ENCODE measurements at regions not wholly inside any gene's neighbourhood (a gene's known extent, or its start where the extent isn't known, plus 50 kb on each side); places are given as distances from the start of the nearest gene placed in this dataset.
A peak's percentile ranks its signal among the peaks of the same experiment; 100 is the strongest.

DNA sequence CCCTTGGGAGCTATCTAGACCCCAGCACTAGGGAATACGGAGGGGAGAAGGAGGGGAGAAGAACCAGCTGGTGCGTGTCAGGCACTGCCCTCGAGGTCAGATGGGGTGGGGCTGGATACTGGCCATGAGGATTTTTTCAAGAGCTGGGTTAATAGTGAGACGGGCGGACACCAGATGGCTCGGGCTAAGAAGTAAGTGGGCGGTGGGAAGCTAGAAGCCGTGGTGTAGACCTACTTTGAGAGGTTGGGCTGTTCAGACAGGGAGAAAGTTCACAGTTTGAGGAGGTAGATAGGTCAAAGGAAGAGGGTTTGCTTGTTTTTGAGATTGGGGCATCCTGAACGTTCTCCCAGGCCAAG, 303.8 kb downstream of the SEC14L1 start:
- no peak for DNase-seq (ENCODE audit: low read depth, low spot score)

DNA sequence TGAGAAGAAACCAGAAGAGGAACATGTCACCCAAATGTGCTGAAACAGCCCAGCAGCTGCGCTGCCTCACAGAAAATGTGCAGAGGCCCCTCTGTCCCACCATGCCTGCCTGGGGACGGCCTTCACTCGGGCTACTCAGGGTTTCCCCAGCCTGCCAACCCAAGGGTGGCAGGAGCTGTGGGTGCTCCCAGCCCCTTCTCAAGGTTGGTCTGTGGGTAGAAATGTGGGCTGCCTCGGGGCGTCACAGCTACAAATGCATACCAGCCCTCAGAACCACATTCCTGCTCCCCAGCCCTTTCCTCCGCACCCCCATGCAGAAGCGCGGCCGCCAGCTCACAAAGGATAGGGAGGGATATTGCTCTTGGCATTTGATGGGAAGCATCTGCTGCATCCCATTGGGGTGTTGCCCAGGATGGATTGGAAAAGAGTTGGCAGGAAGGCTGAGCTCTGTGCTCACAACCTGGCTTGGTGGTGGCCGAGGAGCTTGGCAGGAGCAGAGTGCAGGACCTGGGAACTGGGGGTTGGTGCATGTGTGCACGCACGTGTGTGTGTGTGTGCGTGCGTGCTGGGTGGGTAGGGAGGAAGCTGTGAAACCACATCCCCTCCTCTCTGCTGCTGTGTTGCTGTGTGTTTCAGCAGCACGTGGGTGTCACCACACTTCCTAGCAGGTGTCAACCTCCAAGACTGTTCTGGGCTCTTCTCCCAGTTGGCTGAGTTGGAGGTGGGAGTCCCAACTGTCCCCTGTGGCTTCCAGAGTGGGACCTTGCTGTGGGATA, 304.4 kb downstream of the SEC14L1 start:
- no peak for DNase-seq (ENCODE audit: low read depth, low spot score)

DNA sequence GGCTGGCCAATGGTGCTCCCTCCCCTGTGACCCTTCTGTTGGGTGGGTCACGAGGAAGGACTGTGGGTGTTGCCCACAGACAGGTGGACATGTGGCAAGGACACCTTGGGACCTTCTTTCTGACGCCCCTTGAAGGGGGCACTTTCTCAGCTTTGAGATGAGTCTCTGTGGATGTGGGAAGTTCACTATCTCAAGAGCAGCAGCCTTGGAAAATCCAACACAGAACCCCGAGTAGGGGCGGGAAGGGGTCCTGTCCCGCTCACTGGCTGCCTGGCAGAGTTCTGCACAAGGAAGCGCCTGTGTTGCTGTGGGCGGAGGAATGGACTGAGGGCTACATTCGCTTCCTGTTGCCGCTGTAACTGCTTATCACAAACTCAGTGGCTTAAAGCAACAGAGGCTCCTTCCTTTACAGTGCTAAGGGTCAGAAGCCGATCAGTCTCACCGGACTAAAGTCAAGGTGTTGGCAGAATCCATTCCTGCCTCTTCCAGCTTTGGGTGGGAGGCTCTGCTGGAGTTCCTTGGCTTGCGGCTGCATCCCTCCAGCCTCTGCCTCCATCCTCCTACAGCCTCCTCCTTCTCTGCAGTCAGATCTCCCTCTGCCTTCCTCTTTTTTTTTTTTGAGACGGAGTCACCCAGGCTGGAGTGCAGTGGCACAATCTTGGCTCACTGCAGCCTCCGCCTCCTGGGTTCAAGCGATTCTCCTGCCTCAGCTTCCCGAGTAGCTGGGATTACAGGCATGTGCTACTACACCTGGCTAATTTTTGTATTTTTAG, 305.2 kb downstream of the SEC14L1 start:
- no peak for DNase-seq (ENCODE audit: low read depth, low spot score)

DNA sequence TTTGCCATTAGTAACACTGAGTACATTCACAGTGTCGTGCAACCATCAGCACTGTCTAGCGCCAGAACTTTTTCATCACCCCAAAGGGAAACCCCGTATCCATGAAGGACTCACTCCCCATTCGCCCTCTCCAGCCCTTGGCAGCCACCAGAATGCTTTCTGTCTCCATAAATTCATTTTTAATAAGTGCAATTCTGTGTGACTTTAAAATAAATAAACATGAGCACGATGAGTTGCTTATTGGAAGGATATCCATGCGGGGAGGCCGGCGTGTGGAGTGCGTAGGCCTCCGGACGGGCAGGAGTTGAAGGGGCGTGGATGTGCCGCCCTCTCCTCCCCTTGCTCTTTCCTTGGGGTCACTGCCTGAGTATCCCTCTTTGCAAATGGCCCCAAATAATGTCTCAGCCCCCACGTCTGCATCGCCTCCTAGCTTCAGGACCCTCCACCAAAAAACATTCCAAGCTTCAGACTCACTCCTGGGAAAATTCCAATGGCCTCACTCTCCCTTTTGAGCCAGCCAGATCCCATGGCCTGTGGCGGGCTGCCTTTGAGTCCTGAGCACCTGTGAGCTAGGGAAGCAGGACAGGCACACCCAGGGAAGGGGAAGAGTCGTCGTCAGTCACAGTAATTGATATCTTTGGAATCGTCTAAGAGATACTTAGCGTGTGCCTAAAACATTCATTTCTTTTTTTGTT, 306.3 kb downstream of the SEC14L1 start:
- no peak for DNase-seq (ENCODE audit: low read depth, low spot score)

DNA sequence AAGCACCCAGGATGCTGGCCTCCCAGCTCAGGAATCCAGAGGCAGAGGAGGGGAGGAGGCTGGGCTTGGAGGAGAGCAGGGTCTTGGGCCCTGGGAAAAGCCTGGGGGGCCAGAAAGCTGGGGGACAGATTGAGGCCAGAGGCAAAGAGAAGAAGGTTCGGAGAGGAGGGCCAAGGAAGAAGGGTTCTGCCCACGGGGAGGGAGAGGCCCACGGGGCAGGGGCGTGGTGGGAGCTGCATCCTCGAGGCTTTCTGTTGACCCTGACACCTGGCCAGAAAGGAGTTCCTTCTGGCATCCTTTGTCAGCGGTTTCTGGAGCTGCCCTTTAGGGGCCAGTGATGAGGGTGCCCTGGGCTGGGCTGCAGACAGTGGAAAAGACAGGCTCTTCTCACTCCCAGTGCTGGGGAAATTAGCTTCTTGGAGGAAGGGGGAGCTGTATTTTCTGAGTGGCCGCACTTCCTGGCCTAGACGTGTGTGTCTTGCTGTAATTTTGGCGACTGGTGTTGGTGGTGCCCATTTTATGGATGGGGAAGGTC, 308.7 kb downstream of the SEC14L1 start:
- no peak for DNase-seq (ENCODE audit: low read depth, low spot score)

DNA sequence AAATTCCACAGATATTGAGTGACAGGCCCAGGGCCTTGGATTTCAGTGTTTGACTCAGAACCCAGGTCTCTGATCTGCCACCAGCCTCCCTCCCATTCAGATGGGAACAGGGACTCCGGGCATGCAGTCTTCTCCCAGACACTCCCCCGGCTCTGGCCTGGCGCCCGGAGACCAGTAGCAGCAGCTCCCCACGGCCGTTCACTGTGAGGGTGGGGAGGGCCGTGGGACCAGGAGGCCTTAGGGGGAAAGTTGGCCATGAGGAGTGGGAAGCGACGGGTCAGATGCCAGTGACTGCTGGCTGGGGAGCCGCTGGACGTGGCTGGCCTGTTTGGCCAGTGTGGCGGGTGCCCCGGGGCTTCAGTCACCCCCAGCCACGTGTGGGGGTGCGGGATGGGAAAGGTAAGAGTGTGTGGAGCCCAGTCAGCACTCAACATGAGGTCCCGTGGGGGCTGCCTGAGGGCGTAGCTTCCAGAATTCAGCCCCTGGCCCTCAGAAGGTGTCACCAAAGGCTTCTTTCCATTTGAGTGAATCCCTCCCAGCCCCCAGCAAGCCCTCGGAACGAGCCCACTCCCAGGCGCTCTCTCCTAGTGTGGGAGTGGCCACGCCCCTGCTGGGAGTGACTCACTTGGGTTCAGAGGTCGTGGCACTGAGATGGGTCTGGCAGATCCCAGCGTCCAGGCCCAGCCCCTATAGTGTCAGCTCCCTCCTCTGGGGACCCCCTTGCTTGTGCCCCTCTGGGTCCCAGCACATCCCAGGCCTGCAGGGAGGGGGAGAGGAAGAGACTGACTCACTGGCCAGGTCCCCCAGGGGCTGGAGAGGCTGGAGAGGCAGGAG, 309.4 kb downstream of the SEC14L1 start:
- no peak for DNase-seq (ENCODE audit: low read depth, low spot score)

DNA sequence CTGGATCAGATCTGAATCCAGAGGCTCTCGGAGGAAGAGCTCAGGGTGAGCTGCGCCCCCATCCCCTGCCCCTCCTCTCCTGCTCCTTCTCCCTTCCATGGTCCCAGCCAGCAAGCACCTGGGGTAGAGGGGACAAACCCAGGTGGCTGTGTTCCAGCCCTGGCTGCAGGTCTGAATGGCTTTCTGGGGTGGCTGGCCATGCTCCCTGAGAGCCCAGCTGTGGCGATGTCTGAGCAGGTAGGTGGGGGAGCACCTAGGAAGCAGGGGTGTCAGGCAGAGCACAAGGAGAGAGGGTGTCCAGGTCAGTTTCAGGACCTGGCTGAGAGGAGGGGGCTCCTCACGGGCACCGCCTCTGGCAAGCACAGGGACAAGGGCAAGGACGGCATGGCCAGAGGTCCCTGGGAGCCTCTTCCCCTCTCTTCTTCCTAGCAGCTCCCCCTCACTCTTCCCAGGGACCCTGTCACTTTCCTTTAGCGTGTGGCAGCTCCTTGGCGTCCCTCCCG, 310.0 kb downstream of the SEC14L1 start:
- DNase-seq (ENCODE audit: low read depth, low spot score): no peak

DNA sequence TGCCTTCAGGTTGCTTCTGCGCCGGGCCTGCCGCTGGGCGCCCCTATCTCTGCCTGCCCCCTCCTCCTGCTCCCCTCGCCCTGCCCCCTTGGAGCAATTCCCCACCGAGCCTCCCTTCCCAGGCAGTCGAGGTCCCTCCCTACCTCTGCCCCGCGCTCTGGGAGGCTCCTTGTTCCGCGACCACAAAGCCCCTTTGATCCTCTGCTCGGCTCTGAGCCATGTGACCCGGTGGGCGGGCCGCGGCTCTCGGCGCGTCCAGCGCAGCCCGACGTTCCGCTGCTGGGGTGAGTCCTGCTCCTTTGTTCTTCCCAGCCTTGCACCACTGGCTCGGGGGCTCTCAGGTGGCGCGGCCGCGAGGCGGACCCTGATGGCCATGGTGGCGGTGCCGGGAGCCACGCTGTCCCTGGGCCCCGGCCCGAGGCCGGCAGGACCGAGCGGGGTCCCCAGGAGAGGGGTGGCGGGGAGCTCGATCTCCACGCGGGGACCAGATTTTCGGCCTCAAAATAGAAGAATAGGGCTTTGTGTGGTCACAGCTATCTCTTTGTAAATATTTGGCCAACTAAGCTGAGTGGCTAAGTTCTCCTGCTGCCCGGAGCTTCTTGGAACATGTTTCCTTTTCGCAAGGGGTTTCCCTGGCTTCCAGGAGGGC, 310.6 kb downstream of the SEC14L1 start:
- DNase-seq (ENCODE audit: low read depth, low spot score): peak; percentile 65

DNA sequence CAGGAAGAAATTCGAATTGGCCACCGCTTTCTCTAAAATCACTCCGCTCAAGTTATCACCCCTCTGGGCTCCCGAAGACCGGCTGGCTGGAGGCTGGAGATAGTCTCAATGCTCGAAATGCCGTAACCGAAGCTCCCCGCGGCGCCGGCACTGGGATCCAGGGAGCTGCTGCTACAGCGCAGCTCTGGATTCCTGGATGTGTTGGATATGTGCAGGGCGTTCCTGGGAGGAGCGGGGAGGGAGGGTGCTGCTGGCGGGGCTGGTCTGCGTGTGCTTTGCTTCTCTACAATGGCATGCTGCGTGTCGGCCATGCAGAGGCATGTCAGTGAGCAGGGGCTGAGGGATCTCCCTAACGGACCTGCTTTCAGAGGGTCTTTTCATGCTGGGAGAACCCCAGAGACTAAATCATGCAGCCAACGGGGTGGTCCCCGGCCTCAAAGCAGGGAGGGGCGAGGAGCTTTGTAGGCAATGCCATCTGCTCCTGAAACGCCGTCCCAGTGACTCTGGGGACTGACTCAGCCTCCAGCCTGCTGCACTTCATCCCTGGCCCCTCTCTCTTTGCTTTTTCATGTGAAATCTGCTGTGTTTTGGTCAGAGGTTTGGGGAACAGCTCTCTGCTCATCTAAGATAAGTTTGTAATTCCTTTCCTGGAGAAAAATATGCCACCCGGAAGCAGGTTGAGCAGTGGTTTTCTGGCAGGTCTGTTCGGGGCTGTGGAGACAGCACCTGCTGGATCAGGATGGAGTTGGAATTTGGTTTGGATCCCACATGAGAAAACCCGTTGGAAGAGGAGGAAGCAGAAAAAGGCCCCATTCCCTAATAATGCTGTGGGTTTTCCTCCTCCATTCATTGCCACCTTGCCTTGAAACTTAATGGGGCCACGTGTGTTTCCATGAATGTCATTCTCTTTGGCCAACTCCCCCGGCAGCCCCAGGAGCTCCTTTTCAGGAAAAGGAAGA, 311.4 kb downstream of the SEC14L1 start:
- DNase-seq (ENCODE audit: low read depth, low spot score): no peak

DNA sequence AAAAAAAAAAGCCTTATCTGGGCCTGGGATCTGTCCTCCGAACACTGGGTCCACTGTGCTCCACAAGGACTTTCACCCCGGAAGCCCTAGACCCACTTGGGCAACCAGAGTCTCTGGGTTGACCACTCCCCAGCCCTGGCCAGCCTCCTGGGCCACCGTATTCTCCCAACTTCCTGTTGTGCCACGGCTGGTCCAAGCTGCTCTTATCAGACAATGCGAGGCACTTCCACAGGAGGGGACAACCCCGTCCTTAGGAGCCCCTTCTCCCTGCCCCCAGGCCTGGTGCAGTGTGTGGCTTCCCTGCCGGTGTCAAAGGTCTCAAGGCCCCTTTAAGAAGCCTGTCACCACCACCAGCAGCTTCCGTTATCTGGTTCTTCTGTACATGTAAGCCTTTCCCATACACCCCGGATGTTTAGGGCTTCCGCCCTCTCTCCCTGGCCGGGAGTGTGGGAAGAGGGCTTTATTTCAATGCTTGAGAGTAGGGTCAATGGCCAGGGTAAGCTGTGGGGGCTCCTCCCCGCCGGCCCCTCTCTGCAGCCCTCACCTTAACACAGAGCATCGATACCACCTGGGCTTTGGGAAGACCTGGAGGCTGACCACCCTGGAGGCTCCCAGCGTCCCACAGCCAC, 313.0 kb downstream of the SEC14L1 start:
- no peak for DNase-seq (ENCODE audit: low read depth, low spot score)

DNA sequence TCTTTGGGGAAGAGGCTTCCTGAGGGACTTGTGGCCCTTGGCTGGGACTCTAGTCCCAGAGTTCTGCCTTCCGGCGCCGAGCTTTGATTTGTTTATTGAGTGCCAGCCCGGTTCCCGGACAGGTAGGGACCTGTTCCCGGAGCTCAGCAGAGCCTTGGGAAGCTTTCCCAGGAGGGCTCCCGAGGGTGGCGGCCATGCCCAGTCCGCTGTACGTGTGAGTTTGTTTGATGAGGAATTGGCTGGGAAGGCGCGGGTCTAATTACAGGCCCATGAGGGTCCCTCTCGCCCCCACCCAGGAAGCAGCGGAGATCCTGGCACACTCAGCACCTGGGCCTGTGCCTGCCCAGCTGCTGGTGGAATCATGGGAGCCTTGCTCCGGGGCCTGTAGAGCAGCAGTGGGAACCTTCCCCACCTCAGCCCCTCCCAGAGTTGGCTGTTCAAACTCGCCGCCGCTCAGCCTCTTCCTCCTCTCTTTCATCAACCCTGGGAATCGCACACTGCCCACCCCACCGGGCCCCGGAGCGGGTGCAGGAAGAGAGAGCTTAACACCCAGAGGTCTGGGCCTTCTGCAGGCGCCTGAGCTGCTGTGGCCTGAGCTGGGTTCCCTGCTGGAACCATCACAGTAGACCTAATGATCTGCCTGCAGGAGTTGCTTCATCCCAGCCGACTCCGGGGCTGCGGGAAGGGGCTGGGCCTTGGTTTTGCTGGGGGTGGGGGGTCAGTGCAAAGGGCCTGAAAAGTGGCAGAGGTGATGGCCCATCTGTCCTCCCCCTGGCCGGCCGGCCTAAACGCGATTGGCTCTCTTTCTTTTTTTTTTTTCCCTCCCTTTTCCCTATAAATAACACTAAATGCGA, 313.7 kb downstream of the SEC14L1 start:
- DNase-seq (ENCODE audit: low read depth, low spot score): no peak

DNA sequence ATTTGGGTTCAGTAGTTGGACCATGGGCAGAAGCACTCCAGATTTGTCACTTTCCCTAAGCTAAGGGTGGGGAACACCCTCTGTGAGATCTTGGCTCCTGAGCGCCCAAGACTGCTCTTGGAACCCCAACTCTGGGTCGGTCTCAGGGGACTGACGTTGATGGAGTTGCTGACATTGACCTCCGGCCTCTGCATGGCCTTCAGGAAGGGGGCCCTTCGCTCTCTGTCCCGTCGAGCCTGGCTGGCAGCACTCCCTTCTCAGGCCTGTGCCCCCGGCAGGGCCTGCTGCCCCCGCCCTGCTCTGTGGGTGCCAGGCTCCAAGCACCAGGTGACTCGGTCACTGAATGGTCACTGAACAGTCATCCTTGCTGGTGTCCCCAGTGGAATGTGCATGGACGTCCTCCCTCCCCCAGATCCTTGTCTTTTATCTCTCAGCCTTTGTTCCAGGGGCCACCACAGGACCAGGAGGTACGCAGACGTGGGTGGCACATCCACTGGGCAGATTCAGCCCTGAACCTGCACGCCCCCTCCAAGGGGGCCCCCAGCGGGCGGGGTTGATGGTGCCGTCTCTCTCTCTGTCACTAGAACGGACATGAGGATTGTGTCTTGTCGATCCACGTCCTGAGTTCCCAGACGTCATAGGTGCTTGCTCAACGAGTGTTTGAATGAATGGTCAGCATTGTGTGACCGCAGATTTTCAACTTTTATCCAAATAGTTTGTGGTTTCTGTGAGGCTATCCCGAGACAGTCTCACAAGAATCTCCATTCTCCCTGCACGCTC, 314.5 kb downstream of the SEC14L1 start:
- DNase-seq (ENCODE audit: low read depth, low spot score): no peak

DNA sequence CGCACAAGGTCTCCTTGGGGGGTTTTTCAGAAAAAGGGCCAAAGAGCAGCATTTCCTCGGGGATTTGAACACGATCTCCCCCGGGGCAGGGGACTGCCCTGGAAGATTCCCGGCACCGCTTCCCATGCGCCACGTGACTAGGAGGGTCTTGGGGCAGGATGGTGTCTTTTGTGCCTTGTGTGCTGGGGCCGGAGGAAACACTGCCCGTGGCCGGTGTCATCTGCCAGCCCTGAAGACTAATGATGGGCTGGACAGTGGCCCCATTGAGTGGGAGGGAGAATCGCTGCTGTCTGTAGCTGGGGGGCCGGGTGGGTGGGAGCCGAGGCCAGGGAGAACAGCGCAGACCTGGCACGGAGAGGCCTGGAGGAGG, 315.1 kb downstream of the SEC14L1 start:
- DNase-seq (ENCODE audit: low read depth, low spot score): no peak

DNA sequence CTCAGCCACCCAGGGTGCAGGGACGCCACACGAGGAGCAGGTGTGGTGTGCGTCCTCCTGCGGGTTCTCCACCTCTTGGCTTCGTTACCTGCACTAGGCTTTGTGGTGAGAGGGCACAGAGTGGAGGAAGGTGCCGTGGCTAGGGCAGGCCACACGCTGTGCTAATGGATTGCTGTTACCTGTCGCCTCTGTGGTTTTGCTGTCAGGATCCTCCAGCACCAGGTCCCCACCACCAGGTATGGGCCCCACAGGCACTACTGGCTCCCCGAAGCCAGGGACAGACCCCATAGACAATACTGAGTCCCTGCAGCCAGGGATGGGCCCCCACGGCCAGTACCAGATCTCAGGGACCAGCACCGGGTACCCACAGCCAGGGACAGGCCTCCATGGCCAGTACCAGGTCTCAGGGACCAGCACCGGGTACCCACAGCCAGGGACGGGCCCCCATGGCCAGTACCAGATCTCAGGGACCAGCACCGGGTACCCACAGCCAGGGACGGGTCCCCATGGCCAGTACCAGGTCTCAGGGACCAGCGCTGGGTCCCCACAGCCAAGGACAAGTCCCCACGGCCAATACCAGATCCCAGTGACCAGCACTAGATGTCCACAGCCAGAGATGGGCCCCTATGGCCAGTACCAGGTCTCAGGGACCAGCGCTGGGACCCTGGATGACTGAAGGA, 315.6 kb downstream of the SEC14L1 start:
- DNase-seq (ENCODE audit: low read depth, low spot score): no peak

DNA sequence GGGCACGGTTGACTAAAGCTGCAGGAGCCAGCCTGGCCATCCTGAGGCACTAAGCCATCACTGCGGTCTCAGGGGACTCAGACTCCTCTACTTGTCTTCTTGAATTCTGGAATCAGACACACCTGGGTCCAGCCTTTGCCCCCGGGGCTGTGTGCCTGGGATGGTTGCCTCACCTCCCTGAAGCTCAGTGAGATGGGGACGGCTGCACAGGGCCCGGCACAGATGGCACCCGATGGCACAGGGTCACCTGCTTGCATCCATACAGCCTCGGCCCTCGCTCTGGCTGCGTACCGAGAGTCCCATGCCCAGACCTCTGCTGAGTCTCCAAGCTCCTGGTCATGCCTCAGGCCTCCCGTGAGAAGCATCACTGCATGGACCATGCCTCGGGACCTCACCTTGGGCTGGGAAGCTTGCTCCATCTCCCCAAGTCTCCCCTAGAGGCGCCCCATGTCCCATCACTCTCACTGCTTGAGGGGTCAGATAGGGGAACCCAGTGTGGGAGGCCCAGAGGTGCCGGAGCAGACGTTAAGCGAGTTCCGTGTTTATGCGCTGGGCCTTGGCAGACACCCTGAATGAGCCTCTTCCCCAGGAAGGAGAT, 316.3 kb downstream of the SEC14L1 start:
- no peak for DNase-seq (ENCODE audit: low read depth, low spot score)

DNA sequence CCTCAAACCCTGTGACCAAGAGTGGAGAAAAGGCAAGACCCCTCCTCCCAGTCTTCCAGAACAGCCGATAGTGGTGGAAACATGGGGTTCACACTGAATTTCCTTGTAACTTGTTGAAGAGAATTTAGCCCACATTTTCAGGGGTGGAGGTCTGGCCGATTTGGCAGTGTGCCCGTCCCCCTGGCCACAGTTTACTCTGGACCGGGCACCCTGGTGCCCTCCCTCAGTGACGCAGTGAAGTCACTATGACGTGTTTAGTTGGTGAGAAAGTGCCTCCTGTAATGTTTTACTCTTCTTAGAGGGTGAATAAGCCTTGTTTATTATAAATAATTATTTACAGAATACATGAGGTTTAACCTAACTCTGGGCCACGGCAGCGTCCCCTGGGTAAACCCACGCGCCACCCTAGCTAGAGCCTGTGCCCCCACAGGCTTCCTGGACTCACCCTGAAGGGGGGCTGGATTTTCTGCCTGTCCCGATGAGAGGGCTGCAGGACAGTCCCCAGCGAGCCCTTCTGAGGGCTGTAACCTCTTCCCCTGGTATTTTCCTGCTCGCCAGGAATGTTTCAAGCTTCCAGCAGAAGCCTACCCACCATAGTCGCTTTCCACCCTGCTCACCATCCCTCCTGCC, 316.9 kb downstream of the SEC14L1 start:
- no peak for DNase-seq (ENCODE audit: low read depth, low spot score)
